ENCODE measurements at regions not wholly inside any gene's neighbourhood (a gene's known extent, or its start where the extent isn't known, plus 50 kb on each side); places are given as distances from the start of the nearest gene placed in this dataset.

- TF ChIP-seq CTCF (conservative IDR thresholded peaks at IDR 0.05) (no peak), ZFX (IDR thresholded peaks at IDR 0.05) (no peak)
Observed at GRCh38 chr12:124222368-124223245, 72.3 kb upstream of the RFLNA start.
